ENCODE measurements at regions not wholly inside any gene's neighbourhood (a gene's known extent, or its start where the extent isn't known, plus 50 kb on each side); places are given as distances from the start of the nearest gene placed in this dataset.

GRCh38 chr9:75743855-75744254, 146.6 kb upstream of the PCSK5 start:
- ChIA-PET POLR2A (no interaction called here), CTCF (no interaction called here)
- no TSS peak for BruUV-seq (replicated peaks)
- no peak overlapping the region for H3K4me2 ChIP-seq (ENCODE audit: insufficient read depth, low read length)
- dilution Hi-C loops (cut with MboI; ENCODE audit: extremely low pct_ligation_motif_present, low sequenced_read_pairs): no loop called here
- FAIRE-seq (no peak), DNase-seq (ENCODE audit: low read depth, low spot score) (no peak)
- H3K27me3 ChIP-seq (ENCODE audit: control insufficient read depth in 2 of 2, insufficient read depth in 2 of 2, low read length in 2 of 2): no peaks in the 10 kb centered on the region
- no peaks in the 10 kb centered on the region for H4K20me1 ChIP-seq (replicated peaks; ENCODE audit: control insufficient read depth, extremely low read depth, insufficient read depth, low read length)
- H3K4me3 ChIP-seq (replicated peaks in 1 of 3; ENCODE audit: insufficient read depth in 1 of 3, low read depth in 1 of 3, low read length in 3 of 3): no peak overlapping the region
- H2AFZ ChIP-seq (ENCODE audit: low read depth, low read length): no peak overlapping the region
- no peaks in the 10 kb centered on the region for H3K9me3 ChIP-seq (replicated peaks; ENCODE audit: control insufficient read depth, insufficient read depth, low read length)
- no peaks in the 10 kb centered on the region for H3K79me2 ChIP-seq (ENCODE audit: control insufficient read depth, insufficient read depth, low read length)
- H3K9me1 ChIP-seq (replicated peaks; ENCODE audit: control insufficient read depth, extremely low read depth, insufficient read depth, low read length): no peaks in the 10 kb centered on the region
- no peak overlapping the region for H3K9ac ChIP-seq (replicated peaks; ENCODE audit: extremely low read depth, insufficient read depth, low read length)
- H3K4me1 ChIP-seq (ENCODE audit: control insufficient read depth, extremely low read depth, insufficient read depth, low read length): no peaks in the 10 kb centered on the region
- no peak overlapping the region for H3K27ac ChIP-seq (ENCODE audit: insufficient read depth, low read depth, low read length)
- no peak for TF ChIP-seq MYC (IDR thresholded peaks at IDR 0.05; ENCODE audit: low read depth, low read length)
- TF ChIP-seq CTCF (IDR thresholded peaks at IDR 0.05; ENCODE audit: extremely low read depth in 1 of 2, insufficient read depth in 1 of 2, low read depth in 1 of 2, low read length in 2 of 2): no peak
- no peak for TF ChIP-seq FOS (IDR thresholded peaks at IDR 0.05; ENCODE audit: borderline replicate concordance, insufficient read depth, low read length)
- TF ChIP-seq JUN (IDR thresholded peaks at IDR 0.05; ENCODE audit: borderline replicate concordance, insufficient read depth, insufficient read length, low read depth): no peak
- intact Hi-C loops (cut with micrococcal nuclease): no loop called here
- no peaks in the 10 kb centered on the region for H3K36me3 ChIP-seq (ENCODE audit: control insufficient read depth in 2 of 2, extremely low read depth in 1 of 2, insufficient read depth in 2 of 2, low read length in 2 of 2)

- no TSS peak for BruUV-seq (replicated peaks)
- dilution Hi-C loops (cut with MboI; ENCODE audit: extremely low pct_ligation_motif_present, low sequenced_read_pairs): no loop called here
- Histone ChIP-seq H3K9ac (replicated peaks; ENCODE audit: extremely low read depth, insufficient read depth, low read length) (no peak overlapping the region), H3K27me3 (ENCODE audit: control insufficient read depth in 2 of 2, insufficient read depth in 2 of 2, low read length in 2 of 2) (no peaks in the 10 kb centered on the region), H3K4me2 (ENCODE audit: insufficient read depth, low read length) (no peak overlapping the region), H3K9me1 (replicated peaks; ENCODE audit: control insufficient read depth, extremely low read depth, insufficient read depth, low read length) (no peaks in the 10 kb centered on the region), H3K36me3 (ENCODE audit: control insufficient read depth in 2 of 2, extremely low read depth in 1 of 2, insufficient read depth in 2 of 2, low read length in 2 of 2) (no peaks in the 10 kb centered on the region), H3K4me1 (ENCODE audit: control insufficient read depth, extremely low read depth, insufficient read depth, low read length) (no peaks in the 10 kb centered on the region), H3K79me2 (ENCODE audit: control insufficient read depth, insufficient read depth, low read length) (no peaks in the 10 kb centered on the region), H2AFZ (ENCODE audit: low read depth, low read length) (no peak overlapping the region), H3K9me3 (replicated peaks; ENCODE audit: control insufficient read depth, insufficient read depth, low read length) (no peaks in the 10 kb centered on the region), H3K4me3 (replicated peaks in 1 of 3; ENCODE audit: insufficient read depth in 1 of 3, low read depth in 1 of 3, low read length in 3 of 3) (no peak overlapping the region), H3K27ac (ENCODE audit: insufficient read depth, low read depth, low read length) (no peak overlapping the region), H4K20me1 (replicated peaks; ENCODE audit: control insufficient read depth, extremely low read depth, insufficient read depth, low read length) (no peaks in the 10 kb centered on the region)
- FAIRE-seq (no peak), DNase-seq (ENCODE audit: low read depth, low spot score) (no peak)
- CTCF ChIA-PET: no interaction called here
- TF ChIP-seq MAX (IDR thresholded peaks at IDR 0.05; ENCODE audit: insufficient read depth, insufficient read length): no peak
- no peak for TF ChIP-seq GATA2 (IDR thresholded peaks at IDR 0.05; ENCODE audit: insufficient read depth, insufficient read length, low read depth, low read length)
- TF ChIP-seq JUN (IDR thresholded peaks at IDR 0.05; ENCODE audit: borderline replicate concordance, insufficient read depth, insufficient read length, low read depth): no peak
- TF ChIP-seq FOS (IDR thresholded peaks at IDR 0.05; ENCODE audit: borderline replicate concordance, insufficient read depth, low read length): no peak
- no peak for TF ChIP-seq POLR2AphosphoS5 (IDR thresholded peaks at IDR 0.05; ENCODE audit: insufficient read depth, low read depth, low read length)
- intact Hi-C loops (cut with micrococcal nuclease): no loop called here
- POLR2A ChIA-PET: no interaction called here
These were observed 136.4 kb upstream of the PCSK5 start for GRCh38 chr9:75754080-75754479.
